GM13976 (cell line): ENCODE measurements at regions not wholly inside any gene's neighbourhood (a gene's known extent, or its start where the extent isn't known, plus 50 kb on each side); places are given as distances from the start of the nearest gene placed in this dataset.
A peak's percentile ranks its signal among the peaks of the same experiment; 100 is the strongest.

Experiments used
- DNase-seq: peaks from one replicate; pipeline ENCODE4 v3.0.0; 2012; ENCODE audit warnings: low spot score
- in situ Hi-C: fragments of 300-500 bp; cut with MboI; formaldehyde crosslinking; loops from one replicate; pipeline ENCODE4 v1.12.0; 2022; ENCODE audit warnings: low sequenced_read_pairs, mixed read lengths, inconsistent platforms; ENCODE audit not compliant: unreplicated experiment
- TF ChIP-seq, protein P1 (sequence below): IDR thresholded peaks from 2 replicates; pipeline ENCODE4 v1.5.1; 2012; ENCODE audit warnings: borderline replicate concordance, mild to moderate bottlenecking; ENCODE audit not compliant: insufficient read depth; ENCODE audit errors: extremely low read depth, missing control alignments, control extremely low read depth

DNA sequence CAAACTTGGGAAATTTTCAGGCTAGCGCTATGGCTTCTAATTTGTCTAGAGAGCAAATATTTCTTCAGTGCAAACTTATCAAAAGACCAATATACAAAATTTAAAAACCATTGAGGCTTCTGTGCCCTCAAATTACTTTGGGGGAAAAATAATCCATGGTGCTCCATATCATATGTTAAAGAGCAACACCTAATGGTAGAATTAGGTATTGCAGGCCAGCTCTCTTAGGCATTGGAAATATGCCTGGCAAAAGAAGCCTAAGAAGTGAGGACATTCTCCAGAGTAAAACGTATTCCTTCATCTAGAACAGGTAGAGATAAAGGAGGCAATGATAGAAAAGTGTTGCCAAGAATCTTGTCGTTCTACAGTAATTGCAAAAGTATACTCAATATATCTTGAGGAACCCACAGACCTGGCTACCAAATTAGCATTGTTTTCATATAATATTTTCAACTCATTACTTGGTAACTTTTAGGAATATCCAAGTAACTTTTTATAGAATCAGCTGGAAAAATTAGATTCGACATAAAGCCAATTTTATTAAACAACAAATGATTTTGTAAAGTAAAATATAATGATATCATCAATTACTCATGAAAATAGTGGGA lies 401.1 kb downstream of the BCL11A start:
- TF ChIP-seq, protein P1, sequence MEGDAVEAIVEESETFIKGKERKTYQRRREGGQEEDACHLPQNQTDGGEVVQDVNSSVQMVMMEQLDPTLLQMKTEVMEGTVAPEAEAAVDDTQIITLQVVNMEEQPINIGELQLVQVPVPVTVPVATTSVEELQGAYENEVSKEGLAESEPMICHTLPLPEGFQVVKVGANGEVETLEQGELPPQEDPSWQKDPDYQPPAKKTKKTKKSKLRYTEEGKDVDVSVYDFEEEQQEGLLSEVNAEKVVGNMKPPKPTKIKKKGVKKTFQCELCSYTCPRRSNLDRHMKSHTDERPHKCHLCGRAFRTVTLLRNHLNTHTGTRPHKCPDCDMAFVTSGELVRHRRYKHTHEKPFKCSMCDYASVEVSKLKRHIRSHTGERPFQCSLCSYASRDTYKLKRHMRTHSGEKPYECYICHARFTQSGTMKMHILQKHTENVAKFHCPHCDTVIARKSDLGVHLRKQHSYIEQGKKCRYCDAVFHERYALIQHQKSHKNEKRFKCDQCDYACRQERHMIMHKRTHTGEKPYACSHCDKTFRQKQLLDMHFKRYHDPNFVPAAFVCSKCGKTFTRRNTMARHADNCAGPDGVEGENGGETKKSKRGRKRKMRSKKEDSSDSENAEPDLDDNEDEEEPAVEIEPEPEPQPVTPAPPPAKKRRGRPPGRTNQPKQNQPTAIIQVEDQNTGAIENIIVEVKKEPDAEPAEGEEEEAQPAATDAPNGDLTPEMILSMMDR: peak; percentile 15
- DNase-seq: no peak
- in situ Hi-C loops: no loop called here

- TF ChIP-seq, protein P1: no peak
- in situ Hi-C loops: no loop called here
- no peak for DNase-seq
Measured at GRCh38 chr2:60149176-60149575, 404.3 kb downstream of the BCL11A start.

DNA sequence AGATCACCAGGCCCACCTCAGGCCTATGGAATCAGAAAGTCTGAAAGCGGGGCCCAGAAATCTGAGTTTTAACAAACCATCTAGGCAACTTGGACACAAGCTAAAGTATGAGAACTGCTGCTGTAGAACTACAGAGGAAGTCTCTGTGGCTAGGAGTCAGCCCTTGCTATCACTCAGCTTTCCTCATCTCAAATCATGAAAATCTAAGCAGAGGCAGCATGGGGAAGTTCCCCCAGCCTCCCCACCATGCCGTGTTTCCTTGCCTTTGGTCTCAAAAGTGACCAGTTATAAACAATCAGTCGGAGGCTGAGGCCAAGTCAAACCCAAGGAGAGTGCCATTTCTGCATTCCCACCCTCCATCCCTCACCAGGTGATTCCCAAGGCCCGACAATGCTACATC lies 404.7 kb downstream of the BCL11A start:
- no peak for DNase-seq
- in situ Hi-C loops: no loop called here
- TF ChIP-seq, protein P1: no peak

GRCh38 chr2:60140185-60140584 lies 413.3 kb downstream of the BCL11A start:
- TF ChIP-seq, protein P1: no peak
- no peak for DNase-seq
- in situ Hi-C loops: no loop called here

- no peak for DNase-seq
- in situ Hi-C loops: no loop called here
- TF ChIP-seq, protein P1: no peak
Measured at GRCh38 chr2:60136913-60137312, 416.5 kb downstream of the BCL11A start.

GRCh38 chr2:60127191-60127590 lies 426.3 kb downstream of the BCL11A start:
- TF ChIP-seq, protein P1: no peak
- no peak for DNase-seq
- in situ Hi-C loops: no loop called here
